GM21515 (cell line): ENCODE measurements at regions not wholly inside any gene's neighbourhood (a gene's known extent, or its start where the extent isn't known, plus 50 kb on each side); places are given as distances from the start of the nearest gene placed in this dataset.

Experiments used
- ATAC-seq: cut with Tn5 transposase; IDR thresholded peaks from one replicate; pipeline ENCODE4 v1.9.1; 2021; ENCODE audit not compliant: unreplicated experiment

DNA sequence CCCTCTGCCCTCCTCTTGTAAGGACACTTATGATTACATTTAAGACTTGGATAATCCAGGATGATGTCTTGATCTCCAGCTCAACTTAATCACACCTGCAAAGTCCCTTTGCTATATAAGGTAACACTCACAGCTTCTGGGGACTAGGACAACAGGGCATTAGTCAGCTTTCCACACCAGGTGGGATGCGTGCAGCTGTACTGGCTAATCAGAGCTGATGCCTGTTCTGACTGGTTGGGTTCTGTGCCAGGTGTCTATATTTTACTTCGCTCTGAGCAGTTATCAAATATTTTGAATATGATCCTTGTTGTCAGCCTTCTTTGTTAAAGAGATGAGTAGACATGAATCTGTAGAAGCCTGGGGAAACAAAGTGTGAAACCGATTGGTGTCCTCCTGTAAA, 115.5 kb upstream of the ATP8B1 start:
- ATAC-seq: no peak

DNA sequence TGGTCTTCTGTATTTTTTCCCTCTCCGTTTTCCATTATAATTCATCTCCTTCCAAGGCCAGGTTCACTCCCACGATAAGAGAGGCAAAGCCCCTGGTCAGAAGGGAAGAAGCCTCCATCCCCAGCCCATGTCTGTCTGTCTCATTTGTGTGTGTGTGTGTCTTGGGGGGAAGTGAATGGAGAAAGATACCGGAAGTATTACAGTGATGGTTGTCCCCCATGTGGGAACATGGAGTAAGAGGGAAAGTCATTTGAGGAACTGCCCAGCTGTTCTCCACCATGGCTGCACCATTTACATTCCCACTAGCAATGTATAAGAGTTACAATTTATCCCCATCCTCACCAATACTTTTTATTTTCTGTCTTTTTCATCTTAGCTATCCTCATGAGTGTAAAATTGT, 113.6 kb upstream of the ATP8B1 start:
- no peak for ATAC-seq

DNA sequence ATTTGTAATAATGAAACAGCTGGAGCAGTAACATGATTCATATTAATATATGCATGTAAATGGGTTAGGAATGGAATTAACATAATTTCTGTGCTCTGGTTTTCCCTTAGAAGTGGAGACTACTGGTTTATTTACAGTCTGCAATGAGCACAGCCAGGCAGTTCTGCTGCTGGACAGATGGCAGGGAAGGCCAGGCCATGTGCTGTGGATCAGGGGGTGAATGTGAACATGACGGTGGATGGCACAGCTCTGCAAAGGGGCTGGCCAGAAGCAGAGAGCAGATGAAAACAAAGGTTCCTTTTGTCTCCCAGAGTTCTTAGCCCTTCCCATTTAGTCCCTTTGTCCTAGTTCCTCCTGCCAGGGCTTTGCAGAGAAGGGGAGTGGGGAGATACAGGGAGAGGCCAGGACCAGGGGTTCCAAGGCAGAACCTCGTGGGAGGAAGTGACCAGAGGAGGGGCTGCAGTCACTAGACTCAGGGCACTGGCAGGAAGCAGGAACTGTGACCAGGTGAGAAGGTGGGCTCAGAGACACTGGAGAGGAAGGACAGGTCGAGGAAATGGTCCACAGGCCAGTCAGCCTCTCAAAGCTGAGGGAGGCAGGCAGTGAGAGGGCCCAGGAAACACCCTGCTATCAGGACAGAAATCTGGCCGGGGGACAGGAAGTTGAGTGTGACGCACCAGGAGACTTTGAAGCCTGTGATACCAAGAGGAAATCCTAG, 112.9 kb upstream of the ATP8B1 start:
- ATAC-seq: no peak

DNA sequence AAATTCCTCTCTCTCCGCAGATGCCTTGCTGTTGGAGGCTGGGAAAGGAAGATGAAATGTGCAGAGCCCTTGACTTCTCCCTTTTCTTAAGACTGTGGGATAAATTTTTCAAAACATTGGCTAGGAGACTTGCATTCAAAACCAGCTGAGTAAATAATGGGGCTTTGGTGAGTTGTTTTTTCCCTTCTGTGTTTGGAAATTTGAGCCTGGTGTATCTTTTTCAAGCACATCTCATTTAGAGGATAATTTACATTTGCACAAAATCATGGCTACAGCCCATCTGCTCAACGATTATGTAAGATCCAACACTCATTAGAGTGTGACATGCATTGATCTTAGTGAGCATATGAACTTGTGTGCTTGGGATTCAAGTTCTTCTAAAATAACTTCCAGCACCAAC, 112.1 kb upstream of the ATP8B1 start:
- no peak for ATAC-seq

DNA sequence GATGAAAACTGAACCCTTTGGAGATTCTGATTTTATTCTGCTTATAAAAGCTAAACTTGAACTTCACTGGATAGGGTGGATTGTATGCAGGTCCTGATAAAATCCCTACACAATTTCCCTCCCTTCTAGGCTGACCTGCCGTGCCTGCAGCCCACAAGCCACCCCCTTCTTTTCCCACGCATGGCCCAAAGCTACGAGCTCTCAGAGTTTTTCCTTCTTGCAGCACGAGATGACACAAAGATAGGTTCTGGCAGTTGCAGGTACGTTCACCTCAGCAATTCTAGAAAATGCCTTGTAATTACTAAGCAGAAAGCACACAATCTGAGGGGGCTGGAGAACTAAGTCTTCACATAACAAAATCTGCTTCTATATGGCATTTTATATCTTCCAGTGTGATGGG, 110.6 kb upstream of the ATP8B1 start:
- no peak for ATAC-seq

DNA sequence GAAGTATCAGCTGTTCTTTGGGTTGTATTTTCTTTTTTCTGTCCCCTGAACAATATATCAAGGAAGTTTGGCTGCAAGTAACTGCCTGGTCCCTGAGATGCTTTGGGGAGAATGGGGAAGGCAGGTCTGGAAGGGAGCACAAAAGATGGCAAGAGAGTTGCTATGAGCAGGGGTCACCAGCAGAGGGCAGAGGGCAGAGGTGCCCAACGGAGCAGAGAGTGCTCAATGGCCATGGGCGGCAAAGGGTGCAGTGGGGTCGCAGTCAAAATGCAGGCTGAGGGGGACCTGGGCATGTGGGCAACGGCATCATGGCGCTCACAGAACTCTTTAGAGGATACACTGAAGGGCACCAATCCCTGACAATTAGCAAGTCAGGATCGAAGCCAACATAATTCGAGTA, 107.7 kb upstream of the ATP8B1 start:
- ATAC-seq: no peak

DNA sequence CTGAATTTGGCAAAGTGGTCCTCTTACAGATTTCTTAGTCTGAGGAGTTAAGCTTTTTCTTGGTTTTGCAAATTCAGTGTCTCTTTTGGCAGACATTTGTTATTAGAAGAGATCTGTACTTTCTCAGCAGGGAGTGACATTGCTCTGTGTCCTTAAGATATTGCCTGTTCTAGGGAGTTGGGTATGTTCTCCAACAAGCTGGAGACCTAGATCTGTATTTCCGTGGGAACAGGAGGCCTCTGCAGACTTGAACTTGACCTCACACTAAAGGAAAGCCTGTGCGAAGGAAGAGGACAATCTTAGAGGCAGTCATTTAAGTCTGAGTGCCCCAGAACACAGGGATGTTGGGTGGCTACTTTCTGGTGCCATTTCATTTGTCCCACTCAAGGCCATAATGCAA, 107.0 kb upstream of the ATP8B1 start:
- no peak for ATAC-seq

DNA sequence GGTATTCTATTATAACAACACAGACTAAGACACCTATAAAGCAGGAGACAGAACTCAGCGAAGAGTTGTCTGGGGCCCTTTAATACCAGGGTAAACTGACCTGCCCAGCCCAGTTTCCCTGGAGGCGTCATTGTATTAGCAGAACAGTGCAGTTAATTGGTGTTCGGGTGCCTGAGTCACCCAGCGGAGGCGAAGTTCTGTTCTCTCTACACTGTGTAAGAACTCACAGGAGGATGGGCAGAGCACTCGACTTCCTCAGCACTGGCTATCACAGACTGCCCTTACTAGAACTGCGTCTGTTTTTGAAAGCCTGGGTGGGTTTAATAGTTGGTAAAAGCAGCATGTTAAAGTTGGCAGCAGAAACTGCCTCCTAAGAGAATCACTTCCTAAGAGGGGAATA, 106.5 kb upstream of the ATP8B1 start:
- ATAC-seq: no peak

DNA sequence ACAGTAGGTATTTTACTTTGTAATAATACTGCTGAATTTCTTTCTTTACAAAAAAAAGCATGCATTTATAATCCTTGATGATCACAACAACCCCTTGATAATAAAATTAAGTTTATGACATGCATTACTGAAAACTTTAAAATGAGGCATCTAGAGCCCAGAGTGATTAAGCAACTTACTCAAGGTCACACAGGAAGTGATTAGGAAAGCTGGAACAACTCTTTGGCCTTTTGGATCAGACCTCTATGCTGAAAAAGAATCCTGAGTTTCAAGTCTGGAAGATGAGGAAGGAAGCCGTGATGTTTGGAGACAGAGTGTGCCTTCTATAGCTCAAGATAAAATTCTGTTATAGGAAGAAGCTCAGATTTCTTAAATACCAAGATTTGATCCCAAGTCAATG, 105.0 kb upstream of the ATP8B1 start:
- ATAC-seq: no peak

DNA sequence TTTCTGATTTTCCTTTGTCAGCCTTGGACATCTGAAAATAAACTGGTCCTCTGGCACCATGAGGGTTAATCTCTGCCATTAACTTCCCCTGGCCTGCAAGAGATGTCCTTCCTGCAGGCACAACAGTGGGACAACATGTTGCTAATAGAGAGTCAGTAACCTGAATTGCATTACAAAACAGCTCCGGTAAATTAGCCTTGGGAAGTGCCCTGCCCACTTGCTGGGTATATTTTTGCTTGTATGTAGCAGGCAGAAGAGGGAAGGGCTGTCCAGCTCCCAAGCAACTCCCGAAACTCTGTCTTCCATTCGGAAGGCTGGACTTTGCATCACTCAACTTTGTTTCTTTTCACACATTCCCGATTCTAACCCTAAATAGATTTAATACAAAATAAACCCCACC, 104.4 kb upstream of the ATP8B1 start:
- no peak for ATAC-seq

DNA sequence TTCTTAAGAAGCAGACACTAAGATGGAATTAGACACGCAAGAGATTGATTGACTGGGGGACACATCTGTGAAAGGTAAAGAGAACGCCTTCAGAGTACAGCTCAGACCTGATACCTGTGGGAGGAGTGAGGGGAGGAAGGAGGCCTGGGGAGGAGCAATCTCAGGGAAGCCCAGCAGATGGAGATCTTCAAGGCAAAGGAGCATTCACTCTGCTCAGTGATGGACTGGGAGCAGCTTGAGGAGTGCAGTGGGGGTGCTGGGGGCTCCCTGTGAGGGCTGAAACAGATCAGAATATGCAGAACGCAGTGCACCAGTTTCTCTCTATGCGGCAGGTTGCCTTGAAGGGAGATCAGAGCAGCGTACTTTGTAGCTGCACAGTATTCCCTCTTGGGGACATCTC, 103.7 kb upstream of the ATP8B1 start:
- ATAC-seq: no peak

DNA sequence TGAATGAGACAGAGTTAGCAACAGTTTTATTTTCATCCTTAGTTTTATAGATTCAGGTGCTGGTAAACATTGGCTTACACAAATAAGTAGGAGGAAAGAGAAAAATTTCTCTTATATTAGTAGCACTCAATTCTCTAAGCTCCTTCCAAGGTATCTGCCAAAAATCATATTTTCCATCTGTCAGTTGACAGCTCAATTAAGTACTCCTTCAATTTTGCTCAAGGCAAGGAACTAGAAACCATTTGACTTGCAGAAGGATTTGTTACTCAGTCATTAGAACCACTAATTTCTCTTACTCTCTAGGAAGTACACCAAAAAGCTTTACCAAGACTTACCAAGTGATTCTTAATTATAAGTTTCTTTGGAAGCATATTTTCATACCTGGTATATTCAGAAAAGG, 101.4 kb upstream of the ATP8B1 start:
- no peak for ATAC-seq

DNA sequence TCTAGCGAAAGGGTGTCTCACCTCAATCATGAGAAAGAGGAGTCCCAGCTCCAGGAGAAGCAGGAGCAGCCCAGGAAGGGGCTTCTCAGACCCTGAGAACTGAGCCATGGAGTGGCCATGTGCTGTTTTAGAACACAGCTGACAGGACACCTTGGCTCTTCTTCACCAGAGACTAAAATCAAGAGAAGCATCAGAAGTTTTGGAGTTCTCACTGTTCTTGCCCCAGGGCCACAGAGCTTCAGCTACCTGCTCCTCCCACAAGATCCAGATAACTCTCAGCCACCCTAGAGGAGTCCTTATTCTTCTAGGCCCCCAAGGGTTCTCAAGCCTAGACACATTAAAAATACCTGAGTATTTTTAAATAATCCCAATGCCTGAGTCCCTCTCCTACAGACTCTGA, 99.6 kb upstream of the ATP8B1 start:
- ATAC-seq: no peak

DNA sequence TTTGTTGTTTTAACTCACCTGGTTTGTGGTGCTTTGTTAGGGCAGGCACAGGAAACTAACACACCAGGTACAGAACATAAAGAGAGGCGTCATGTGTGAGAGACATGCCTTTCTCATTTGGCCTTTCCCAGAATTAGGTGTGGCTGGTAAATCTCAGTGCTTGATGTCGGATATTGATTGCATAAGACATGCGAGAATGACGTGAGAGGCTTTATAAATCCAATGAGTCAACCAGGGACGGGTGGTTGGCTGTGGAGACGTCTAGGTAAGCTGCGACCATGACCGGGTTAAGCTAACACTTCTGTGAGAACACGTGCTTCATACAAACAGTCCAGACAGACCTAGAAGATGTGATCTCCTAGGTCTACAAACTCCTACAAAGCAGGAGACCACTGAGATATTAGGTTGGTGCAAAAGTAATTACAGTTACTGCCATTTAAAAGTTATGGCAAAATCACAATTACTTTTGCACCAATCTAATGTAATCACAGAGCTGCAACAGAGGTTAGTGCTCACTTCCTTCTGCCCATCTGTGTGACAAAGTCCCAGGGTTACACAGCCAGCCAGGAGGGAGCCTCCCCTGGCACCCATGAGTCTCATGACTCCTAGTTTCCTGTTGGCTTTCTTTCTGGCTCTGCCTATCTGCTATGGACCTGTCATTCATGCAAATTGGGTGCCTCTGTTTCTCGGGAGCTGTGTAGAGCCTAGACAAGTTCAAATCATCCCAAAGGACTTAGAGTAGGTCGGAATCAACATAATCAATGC, 98.9 kb upstream of the ATP8B1 start:
- no peak for ATAC-seq

DNA sequence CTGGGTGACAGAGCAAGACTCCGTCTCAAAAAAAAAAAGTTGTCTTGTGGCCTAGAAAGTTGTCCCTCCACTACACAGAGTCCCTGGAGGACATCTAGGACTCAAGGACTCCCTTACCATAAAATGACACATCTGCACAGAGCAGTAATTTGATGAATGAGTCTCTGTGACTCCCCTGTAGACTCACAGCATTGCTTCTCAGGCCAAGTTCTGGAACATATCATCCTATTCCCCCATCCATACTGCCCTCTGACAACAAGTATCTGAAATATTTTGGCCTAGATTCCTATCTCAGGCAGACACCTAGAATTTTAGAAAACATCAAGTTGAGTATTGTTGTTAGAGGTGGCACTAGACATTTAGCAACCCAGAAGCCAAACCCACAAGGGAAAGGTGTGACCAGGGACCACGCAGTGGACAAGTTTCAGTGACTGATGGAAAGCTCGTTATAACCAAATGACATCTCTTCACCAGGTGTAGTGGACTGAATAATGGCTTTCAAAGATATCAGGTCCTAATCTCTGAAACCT, 97.9 kb upstream of the ATP8B1 start:
- no peak for ATAC-seq

DNA sequence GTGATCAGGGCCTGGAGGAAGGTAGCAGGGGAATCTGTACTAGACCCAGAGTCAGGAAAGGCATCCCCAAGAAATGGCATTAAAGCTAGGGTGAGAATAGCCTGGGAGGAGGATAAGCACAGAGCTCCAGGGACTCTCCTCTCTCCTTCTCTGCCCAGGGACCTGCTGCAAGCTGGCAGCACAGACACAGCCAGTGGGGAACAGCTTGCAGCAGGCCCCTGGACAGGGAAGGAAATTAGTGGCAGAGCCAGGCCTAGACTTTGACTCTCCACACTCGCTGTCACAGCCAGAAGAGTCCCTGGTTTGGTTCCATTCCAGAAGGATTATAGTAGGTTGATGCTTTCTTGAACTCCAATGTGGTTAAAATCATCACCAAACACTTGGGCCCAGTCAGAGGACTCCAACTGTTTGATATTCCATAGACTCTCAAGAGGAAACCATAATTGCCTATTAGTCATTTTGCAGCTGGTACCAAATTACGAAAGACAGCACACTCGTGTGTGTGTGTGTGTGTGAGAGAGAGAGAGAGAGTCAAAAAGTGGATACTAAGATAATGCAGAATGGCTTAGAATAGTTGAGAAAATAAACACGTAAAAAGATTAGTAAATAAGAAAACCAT, 95.5 kb upstream of the ATP8B1 start:
- no peak for ATAC-seq

DNA sequence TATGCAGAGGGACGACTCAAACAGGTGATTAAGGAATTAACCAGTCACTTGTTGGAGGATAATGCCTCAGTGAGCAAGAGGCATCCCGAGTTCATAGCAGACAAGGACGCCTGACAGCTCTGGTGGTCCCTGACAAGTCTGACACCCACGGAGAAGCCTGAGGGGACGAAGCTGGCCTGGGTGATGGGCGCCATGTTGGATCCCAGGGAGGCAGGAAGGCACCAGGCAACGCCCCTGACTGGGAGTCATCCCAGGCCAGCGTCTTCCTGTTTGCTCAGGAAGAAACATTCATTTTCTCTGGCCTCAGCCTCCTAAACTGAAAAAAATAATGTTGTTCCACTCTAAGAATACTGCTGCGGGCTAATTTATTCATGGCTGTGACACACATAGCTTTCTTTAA, 92.1 kb upstream of the ATP8B1 start:
- no peak for ATAC-seq

DNA sequence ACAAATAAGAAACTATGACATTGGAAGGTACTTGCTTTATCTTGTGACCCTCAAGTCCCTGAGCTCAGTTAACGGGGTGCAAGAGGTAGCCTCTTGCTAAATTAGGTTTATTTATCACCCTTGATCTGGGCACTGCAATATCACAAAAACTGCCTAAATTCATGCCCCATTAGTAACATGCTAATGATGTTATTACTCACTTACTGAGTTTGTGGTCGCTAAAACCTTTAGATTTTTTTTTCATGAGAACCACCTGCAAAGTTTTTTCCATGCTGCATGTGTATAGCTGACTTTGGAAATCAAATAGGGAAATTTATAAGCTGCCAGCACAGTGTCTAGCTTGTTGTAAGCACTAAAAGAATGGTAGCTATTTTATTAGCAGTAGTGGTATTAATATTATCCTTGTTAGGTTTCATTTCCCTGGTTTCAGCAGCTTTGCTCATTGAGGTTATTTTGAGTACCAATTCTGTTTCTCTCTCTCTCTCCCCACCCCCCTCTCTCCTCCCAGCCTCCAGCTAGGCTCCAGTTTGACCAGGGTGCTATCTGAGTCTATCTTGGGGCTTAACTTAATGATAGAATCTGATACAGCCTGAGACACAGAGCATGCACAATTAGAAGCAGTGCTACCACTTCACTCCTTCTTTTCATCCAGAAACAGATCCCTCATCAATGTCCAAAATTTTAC, 88.7 kb upstream of the ATP8B1 start:
- ATAC-seq: no peak

DNA sequence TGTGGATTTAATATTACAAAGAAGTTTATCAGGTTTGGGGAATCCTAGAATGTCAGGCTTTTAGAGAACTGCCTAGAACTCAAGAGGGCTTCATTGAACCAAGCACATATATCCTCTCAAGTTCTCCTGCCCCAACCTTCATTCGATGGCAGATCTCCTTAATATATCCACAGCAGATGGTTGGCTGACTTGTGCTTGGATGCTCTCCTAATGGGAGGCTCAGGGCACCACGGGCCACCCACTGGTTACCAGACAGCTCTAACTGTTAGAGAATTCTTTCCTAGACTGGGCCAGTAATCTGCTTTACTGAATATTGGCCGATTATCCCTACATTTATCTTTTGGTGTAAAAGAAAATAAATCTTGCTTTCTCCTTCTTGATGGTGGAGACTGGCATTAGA, 87.2 kb upstream of the ATP8B1 start:
- no peak for ATAC-seq

DNA sequence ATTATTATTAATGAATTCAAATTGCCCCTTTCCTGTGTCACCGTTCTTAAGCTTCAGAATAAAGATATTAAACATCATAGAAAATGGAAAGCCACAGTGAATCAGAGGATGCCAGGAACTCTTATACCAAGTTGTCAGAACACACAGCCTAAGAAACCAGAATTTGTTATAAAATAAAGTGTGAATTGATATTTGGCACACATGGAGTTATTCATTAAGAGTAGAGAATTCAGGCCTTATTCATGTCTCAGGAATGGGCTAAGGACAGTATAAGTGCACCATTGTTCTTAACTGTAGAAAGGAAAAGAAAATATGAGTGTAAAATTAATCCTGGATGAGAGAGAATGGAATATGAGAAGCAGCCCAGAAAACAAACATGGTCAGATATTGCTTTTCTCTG, 86.7 kb upstream of the ATP8B1 start:
- no peak for ATAC-seq

DNA sequence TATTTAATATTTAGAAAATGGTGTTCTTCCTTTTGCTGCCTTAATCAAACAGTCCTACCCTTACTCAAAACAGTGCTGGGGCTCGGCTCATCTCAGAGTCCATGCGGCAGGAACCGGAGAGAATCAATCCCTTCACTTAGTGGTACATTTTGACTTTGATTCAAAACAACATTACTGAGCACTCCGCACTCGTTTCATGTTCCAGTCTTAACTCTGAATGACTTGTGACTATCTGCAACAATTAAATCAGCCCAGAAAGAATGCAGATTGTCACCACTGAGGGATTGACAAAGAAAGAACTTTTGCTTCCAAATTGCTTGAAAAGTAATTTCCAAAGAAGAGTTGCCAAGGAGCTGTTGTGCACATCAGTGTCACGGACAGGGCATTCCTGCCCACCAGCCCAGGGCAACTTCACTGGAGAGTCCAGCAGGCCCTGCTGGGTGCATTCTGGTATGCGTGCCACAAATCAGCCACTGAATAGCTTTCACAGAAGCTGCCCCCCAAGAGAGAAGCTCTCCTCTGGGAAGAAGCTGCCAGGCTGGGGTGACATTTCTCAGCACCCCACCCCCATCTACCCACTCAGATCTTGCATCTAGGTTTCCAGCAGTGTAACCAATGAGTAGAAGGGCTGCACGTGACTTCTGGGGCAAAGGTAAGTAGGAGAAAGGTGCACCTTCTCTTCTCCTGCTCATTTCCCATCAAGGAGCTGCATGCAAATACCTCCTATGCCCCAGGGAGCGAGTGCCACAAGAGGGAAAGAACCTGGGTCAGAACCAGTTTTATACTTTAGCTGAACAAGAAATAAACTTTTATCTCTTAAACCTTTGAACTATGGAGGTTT, 84.6 kb upstream of the ATP8B1 start:
- ATAC-seq: no peak
